ENCODE measurements at regions not wholly inside any gene's neighbourhood (a gene's known extent, or its start where the extent isn't known, plus 50 kb on each side); places are given as distances from the start of the nearest gene placed in this dataset.

GRCh38 chr12:91935296-91935695 lies 210.3 kb downstream of the BTG1 start:
- no peak overlapping the region for H3K4me3 ChIP-seq (ENCODE audit: low read length)
- no peaks in the 10 kb centered on the region for H3K9me3 ChIP-seq (replicated peaks; ENCODE audit: insufficient read depth, low read length)
- H3K36me3 ChIP-seq (replicated peaks; ENCODE audit: insufficient read depth, low read length): no peaks in the 10 kb centered on the region
- no peak for TF ChIP-seq EZH2 (optimal IDR thresholded peaks at IDR 0.05; ENCODE audit: low read depth, low read length)
- TF ChIP-seq, protein P1, sequence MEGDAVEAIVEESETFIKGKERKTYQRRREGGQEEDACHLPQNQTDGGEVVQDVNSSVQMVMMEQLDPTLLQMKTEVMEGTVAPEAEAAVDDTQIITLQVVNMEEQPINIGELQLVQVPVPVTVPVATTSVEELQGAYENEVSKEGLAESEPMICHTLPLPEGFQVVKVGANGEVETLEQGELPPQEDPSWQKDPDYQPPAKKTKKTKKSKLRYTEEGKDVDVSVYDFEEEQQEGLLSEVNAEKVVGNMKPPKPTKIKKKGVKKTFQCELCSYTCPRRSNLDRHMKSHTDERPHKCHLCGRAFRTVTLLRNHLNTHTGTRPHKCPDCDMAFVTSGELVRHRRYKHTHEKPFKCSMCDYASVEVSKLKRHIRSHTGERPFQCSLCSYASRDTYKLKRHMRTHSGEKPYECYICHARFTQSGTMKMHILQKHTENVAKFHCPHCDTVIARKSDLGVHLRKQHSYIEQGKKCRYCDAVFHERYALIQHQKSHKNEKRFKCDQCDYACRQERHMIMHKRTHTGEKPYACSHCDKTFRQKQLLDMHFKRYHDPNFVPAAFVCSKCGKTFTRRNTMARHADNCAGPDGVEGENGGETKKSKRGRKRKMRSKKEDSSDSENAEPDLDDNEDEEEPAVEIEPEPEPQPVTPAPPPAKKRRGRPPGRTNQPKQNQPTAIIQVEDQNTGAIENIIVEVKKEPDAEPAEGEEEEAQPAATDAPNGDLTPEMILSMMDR (IDR thresholded peaks at IDR 0.05; ENCODE audit: low read length): no peak
- no peak for TF ChIP-seq EZH2phosphoT487 (IDR thresholded peaks at IDR 0.05; ENCODE audit: low read length)
- no peak for DNase-seq
- H3K4me1 ChIP-seq (ENCODE audit: low read length): no peaks in the 10 kb centered on the region
- H3K4me2 ChIP-seq (ENCODE audit: low read depth, low read length): no peak overlapping the region
- H3K27me3 ChIP-seq (replicated peaks; ENCODE audit: insufficient read depth, low read length): no peaks in the 10 kb centered on the region
- H3K9ac ChIP-seq (ENCODE audit: low read length): no peak overlapping the region
- no peaks in the 10 kb centered on the region for H3K79me2 ChIP-seq (ENCODE audit: low read length)
- H4K20me1 ChIP-seq (ENCODE audit: insufficient read depth, low read length): no peaks in the 10 kb centered on the region
- no peak overlapping the region for H3K27ac ChIP-seq (ENCODE audit: low read length)
- no peak overlapping the region for H2AFZ ChIP-seq (ENCODE audit: low read length)
- no peaks in the 10 kb centered on the region for H3F3A ChIP-seq (ENCODE audit: insufficient read depth, low read length)
- H3K9me2 ChIP-seq (replicated peaks; ENCODE audit: insufficient read depth, low read length): no peaks in the 10 kb centered on the region

GRCh38 chr12:91931111-91931510 lies 214.5 kb downstream of the BTG1 start:
- Histone ChIP-seq H3K4me2 (ENCODE audit: low read depth, low read length) (no peak overlapping the region), H3K9me3 (replicated peaks; ENCODE audit: insufficient read depth, low read length) (no peaks in the 10 kb centered on the region), H3K9ac (ENCODE audit: low read length) (no peak overlapping the region), H3K36me3 (replicated peaks; ENCODE audit: insufficient read depth, low read length) (no peaks in the 10 kb centered on the region), H3K4me3 (ENCODE audit: low read length) (no peak overlapping the region), H3F3A (ENCODE audit: insufficient read depth, low read length) (no peaks in the 10 kb centered on the region), H3K27ac (ENCODE audit: low read length) (no peak overlapping the region), H3K9me2 (replicated peaks; ENCODE audit: insufficient read depth, low read length) (no peaks in the 10 kb centered on the region), H3K4me1 (ENCODE audit: low read length) (no peaks in the 10 kb centered on the region), H4K20me1 (ENCODE audit: insufficient read depth, low read length) (no peaks in the 10 kb centered on the region), H2AFZ (ENCODE audit: low read length) (no peak overlapping the region), H3K27me3 (replicated peaks; ENCODE audit: insufficient read depth, low read length) (no peaks in the 10 kb centered on the region), H3K79me2 (ENCODE audit: low read length) (no peaks in the 10 kb centered on the region)
- TF ChIP-seq, protein P1 (IDR thresholded peaks at IDR 0.05; ENCODE audit: low read length): no peak
- TF ChIP-seq EZH2 (optimal IDR thresholded peaks at IDR 0.05; ENCODE audit: low read depth, low read length) (no peak), EZH2phosphoT487 (IDR thresholded peaks at IDR 0.05; ENCODE audit: low read length) (no peak)
- DNase-seq: no peak

DNA sequence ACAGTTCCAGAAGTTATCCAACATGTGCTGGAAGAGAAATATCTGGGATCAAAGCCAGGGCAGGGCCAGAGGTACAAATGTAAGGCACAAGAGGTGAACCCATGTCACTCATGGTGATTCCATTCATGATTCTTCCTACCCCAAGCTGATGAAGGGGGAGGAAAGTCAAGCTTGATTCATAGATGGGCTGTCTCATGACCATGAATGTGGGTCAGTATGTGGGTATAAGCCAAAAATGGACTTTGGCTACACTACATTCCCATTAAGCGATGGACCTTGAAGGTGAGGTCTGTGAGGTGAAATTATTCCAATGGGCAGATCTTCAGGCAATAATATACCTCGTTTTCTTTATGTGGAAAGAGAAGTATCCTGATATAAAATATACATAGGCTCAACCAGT lies 217.1 kb downstream of the BTG1 start:
- H3K9me2 ChIP-seq (replicated peaks; ENCODE audit: insufficient read depth, low read length): no peaks in the 10 kb centered on the region
- no peak overlapping the region for H3K4me3 ChIP-seq (ENCODE audit: low read length)
- no peaks in the 10 kb centered on the region for H4K20me1 ChIP-seq (ENCODE audit: insufficient read depth, low read length)
- H3K4me2 ChIP-seq (ENCODE audit: low read depth, low read length): no peak overlapping the region
- no peaks in the 10 kb centered on the region for H3K27me3 ChIP-seq (replicated peaks; ENCODE audit: insufficient read depth, low read length)
- no peaks in the 10 kb centered on the region for H3K79me2 ChIP-seq (ENCODE audit: low read length)
- H3K9me3 ChIP-seq (replicated peaks; ENCODE audit: insufficient read depth, low read length): no peaks in the 10 kb centered on the region
- H3K36me3 ChIP-seq (replicated peaks; ENCODE audit: insufficient read depth, low read length): no peaks in the 10 kb centered on the region
- no peaks in the 10 kb centered on the region for H3F3A ChIP-seq (ENCODE audit: insufficient read depth, low read length)
- H3K4me1 ChIP-seq (ENCODE audit: low read length): no peaks in the 10 kb centered on the region
- TF ChIP-seq EZH2 (optimal IDR thresholded peaks at IDR 0.05; ENCODE audit: low read depth, low read length): no peak
- TF ChIP-seq EZH2phosphoT487 (IDR thresholded peaks at IDR 0.05; ENCODE audit: low read length): no peak
- TF ChIP-seq, protein P1 (IDR thresholded peaks at IDR 0.05; ENCODE audit: low read length): no peak
- H3K27ac ChIP-seq (ENCODE audit: low read length): no peak overlapping the region
- H2AFZ ChIP-seq (ENCODE audit: low read length): no peak overlapping the region
- no peak overlapping the region for H3K9ac ChIP-seq (ENCODE audit: low read length)
- DNase-seq: no peak
